ENCODE measurements at regions not wholly inside any gene's neighbourhood (a gene's known extent, or its start where the extent isn't known, plus 50 kb on each side); places are given as distances from the start of the nearest gene placed in this dataset.

GRCh38 chr13:66222127-66222526, 1008.0 kb downstream of the PCDH9 start:
- TF ChIP-seq L3MBTL2 (conservative IDR thresholded peaks at IDR 0.05) (no peak), ARNT (IDR thresholded peaks at IDR 0.05) (no peak), BHLHE40 (IDR thresholded peaks at IDR 0.05; ENCODE audit: borderline replicate concordance) (no peak), TARDBP (IDR thresholded peaks at IDR 0.05) (no peak), FOXA1 (IDR thresholded peaks at IDR 0.05) (no peak), LEF1 (IDR thresholded peaks at IDR 0.05; ENCODE audit: borderline replicate concordance) (no peak), SP1 (IDR thresholded peaks at IDR 0.05) (no peak), FOXM1 (IDR thresholded peaks at IDR 0.05; ENCODE audit: borderline replicate concordance) (no peak)
- TF ChIP-seq, protein P1, sequence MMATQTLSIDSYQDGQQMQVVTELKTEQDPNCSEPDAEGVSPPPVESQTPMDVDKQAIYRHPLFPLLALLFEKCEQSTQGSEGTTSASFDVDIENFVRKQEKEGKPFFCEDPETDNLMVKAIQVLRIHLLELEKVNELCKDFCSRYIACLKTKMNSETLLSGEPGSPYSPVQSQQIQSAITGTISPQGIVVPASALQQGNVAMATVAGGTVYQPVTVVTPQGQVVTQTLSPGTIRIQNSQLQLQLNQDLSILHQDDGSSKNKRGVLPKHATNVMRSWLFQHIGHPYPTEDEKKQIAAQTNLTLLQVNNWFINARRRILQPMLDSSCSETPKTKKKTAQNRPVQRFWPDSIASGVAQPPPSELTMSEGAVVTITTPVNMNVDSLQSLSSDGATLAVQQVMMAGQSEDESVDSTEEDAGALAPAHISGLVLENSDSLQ (IDR thresholded peaks at IDR 0.05): no peak

All from HEK293T (cell line).